DMS79 treated with DMSO at 0.1 percent for 48 hours (cell line): ENCODE measurements at regions not wholly inside any gene's neighbourhood (a gene's known extent, or its start where the extent isn't known, plus 50 kb on each side); places are given as distances from the start of the nearest gene placed in this dataset.
"Not testable (repeated sequence)": the region's sequence is repeated elsewhere in the genome, so short reads cannot be mapped to it uniquely, and the experiment has no call there.

Source experiments
- DNase-seq: peaks from one replicate; lab custom pipeline; 2025; lab: John Stamatoyannopoulos, UW

DNA sequence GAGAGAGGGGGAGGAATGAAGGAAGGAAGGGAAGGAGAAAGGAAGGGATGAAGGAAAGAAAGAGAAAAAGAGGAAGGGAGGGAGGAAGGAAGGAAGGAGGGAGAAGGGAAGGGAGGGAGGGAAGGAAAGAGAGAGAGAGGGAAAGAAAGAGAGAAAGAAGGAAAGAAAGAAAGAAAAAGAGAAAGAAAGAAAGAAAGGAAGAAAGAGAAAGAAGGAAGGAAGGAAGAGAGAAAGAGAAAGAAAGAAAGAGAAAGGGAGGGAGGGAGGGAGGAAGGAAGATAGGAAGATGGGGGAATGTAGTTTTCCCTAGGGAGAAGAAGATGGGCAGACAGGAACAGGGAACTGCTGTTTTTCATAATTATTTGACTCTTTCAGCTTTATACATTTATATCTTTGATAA lies 115.1 kb upstream of the CXADR start:
- DNase-seq = no peak

DNA sequence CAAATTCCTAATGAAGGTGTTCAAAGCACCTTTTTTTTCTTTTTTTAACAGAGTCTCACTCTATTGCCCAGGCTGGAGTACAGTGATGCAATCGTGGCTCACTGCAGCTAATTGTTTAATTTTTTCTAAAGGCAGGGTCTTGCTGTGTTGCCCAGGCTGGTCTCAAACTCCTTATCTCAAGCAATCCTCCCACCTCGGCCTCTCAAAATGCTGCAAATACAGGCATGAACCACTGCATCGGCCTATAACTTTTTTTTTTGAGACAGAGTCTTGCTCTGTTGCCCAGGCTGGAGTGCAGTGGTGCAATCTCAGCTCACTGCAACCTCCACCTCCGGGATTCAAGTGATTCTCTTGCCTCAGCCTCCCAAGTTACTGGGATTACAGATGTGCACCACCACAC lies 113.9 kb upstream of the CXADR start:
- DNase-seq = not testable (repeated sequence)

DNA sequence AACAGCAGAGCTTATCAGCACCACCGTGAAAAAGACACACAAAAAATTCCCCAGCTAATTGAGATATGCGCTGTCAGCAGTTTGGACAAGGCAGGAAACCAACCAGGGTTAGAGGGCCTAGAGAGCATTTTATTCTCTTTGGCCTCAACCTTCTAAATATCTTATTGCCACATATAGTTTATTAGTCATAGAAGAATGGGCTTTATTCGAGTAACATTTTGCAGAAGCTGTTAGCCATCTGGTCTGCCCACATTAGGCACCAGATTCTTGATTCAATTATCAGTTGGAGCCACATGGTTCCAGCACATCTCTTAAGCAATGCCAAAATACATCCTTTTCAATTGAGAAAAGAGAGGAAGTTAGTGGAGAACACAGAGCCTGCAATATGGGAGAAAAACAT lies 109.9 kb upstream of the CXADR start:
- DNase-seq = no peak

DNA sequence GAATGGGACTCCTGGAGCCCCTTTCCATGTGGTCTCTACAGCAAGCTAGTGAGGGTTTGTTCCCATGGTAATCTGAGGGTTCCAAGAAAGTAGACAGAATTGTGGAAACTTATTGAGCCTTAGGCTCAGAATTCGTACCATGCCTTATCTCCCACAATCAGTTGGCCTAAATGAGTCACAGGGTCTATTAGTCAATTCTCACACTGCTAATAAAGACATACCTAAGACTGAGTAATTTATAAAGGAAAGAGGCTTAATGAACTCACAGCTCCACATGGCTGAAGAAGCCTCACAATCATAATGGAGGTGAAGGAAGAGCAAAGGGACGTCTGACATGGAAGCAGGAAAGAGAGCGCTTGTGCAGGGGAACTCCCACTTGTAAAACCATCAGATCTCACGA lies 106.6 kb upstream of the CXADR start:
- no peak for DNase-seq

DNA sequence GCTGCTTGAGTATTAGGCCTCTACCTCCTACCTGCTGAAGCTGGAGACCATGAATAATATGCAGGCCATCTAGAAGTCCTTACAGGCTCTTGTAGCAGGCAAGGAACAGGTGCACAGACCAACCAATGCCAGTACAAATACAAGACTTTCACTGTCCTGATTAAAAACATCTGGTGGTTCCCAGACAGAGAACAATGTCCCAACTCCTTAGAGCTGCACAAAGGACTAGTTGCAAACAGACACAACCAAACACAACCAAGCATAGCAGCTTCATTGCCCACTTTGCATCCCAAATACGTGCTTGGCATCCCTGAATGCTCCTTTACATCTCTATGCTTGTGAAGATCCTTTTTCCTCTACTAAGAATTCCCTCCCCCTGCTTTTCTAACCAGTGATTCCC lies 98.1 kb upstream of the CXADR start:
- no peak for DNase-seq

DNA sequence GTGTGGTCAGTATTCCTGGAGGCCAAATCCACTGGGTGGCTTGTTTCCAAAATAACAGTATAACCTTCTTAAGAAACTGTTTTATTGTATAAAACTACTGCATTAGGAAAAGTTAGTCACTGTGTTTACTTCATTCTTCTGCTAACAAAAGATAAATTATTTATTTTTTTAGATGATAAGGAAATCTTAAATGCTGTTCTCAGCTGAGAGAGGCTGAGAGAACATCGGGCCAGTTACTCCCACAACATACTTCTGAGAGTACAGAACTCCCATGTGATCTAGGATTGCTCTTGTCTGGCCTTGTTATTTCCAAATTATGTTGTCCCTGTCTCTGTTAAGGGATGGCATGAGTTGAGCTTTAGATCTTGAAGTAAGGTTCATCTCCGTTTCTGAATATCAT lies 96.7 kb upstream of the CXADR start:
- DNase-seq = no peak

DNA sequence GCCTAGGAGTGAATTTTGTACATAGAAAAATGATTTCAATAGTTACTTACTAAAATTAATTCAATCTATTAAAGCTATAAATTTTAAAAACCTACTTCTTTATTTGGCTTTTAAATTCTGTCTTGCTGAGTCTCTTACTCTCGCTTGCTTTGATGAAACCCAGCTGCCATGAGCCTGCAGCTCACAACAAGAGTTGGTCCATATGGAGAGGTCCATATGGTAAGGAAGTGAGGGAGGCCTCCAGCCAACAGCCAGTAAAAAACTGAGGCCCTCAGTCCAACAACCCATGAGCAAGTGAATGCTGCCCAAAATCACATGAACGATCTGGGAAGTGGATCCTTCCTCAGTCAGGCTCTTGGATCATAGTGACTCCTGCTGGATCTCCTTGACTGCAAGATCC lies 89.9 kb upstream of the CXADR start:
- no peak for DNase-seq

DNA sequence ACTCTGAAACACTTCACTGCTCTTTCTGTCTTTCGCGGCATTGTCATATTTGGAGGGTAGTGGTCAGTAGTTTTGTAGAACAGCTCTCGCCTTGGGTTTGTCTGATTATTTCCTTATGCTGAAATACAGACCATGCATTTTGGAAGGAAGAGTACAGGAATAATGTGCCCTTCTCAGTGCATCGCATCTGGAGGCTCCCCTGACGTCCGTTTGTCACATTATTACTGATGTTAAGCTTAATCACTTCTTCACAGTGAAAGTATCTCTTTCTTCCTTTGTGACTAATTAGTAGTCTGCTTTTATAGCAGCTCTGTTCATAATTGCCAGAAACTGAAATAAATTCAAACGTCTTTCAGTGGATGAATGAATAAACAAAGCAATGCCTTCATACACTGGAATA lies 85.7 kb upstream of the CXADR start:
- DNase-seq = no peak

DNA sequence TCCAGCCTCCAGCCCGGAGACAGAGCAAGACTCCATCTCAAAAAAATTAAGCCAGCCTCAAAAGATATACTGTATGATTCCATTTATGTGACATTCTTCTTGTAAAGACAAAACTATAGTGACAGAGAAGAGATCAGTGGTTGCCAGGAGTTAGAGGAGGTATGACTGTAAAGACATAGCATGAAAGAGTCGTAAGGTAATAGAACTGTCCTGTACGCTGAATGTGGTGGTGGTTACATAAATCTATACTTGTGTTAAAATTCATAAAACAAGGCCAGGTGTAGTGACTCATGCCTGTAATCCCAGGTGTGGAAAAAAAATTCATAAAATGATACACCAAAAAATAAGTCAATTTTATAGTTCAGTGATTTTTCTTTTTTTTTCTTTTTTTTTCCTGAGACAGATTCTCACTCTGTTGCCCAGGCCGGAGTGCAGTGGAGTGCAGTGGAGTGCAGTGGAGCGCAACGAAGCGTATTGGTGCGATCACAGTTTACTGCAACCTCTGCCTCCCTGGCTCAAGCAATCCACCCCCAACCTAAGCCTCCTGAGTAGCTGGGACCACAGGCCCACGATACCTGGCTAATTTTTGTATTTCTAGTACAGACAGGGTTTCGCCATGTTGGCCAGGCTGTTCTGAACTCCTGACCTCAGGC lies 84.9 kb upstream of the CXADR start:
- DNase-seq = peak; percentile 85

DNA sequence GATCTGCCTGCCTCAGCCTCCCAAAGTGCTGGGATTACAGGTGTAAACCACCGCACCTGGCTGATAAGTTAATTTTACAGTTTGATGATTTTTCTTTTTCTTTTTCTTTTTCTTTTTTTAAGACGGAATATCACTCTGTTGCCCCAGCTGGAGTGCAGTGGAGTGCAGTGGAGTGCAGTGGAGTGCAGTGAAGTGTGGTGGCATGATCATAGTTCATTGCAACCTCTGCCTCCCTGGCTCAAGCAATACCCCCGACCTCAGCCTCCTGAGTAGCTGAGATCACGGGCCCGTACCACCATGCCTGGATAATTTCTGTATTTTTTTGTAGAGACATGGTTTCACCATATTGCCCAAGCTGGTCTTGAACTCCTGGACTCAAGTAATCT lies 84.4 kb upstream of the CXADR start:
- DNase-seq = peak; percentile 64

DNA sequence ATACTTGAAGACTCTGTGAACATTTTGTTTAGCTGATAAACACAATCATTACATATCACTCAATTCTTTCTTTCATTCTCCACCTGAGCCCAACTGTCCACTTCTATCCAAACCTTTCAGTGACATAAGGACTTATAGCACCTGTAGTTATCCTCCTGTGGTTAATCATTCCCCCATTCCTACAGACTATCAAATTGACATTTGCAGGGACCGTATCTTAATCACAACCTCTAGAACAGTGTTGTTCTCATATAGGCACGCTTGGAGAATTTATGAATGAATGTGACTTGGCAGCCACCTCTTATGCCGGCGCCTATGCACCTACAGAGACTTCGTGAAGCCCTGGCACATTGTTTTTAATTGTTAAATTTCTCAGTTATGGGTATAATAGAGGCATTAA lies 83.9 kb upstream of the CXADR start:
- DNase-seq = peak; percentile 21

DNA sequence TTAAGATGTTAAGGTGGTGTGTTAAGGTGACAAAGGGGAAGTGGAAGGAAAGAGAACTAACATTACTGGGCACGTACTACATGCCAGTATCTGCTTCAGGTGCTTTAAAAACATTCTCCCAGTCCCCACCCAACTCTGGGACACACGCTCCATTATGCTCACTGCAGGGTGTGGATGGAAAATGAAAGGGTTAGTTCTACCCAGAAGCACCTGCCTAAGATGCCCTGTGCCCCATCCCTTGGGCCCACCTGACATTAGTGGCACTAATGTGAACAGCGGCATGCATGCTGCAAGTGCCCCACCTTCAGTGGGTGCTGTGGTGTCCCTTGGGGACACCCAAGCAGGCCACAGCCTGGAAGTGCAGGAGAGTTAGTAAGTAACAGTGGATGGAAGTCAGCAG lies 82.9 kb upstream of the CXADR start:
- DNase-seq = no peak

DNA sequence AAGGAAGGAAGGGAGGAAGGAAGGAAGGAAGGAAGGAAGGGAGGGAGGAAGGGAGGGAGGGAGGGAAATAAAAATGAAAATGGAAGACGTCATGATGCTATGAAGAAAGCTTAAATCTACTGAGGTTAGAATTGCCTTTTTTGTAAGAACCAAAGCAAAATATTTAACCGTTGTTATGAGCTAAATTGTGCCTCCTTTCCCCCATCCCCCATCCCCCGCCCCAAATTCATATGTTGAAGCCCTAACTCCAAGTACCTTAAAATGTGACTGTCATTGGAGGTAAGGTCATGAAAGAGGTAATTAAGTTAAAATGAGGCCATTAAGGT lies 80.1 kb upstream of the CXADR start:
- DNase-seq = no peak

DNA sequence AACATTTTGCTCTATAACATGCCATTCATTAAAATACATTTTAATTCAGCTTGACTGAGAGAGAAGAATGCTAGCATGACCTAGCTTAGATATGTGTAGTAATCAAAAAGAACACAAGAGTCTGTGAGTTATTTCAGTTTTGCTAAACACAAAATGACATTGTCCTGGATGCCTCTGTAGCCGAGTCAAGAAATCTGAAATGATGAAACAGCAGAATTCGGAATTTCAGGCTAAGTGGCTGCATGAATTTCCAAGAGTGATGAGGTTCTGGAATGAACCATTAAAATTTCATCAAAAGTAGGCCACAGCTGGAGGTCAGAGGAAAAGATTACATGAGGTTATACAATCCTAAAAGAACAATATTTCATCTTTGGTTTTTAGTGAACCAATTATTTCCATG lies 79.1 kb upstream of the CXADR start:
- no peak for DNase-seq

DNA sequence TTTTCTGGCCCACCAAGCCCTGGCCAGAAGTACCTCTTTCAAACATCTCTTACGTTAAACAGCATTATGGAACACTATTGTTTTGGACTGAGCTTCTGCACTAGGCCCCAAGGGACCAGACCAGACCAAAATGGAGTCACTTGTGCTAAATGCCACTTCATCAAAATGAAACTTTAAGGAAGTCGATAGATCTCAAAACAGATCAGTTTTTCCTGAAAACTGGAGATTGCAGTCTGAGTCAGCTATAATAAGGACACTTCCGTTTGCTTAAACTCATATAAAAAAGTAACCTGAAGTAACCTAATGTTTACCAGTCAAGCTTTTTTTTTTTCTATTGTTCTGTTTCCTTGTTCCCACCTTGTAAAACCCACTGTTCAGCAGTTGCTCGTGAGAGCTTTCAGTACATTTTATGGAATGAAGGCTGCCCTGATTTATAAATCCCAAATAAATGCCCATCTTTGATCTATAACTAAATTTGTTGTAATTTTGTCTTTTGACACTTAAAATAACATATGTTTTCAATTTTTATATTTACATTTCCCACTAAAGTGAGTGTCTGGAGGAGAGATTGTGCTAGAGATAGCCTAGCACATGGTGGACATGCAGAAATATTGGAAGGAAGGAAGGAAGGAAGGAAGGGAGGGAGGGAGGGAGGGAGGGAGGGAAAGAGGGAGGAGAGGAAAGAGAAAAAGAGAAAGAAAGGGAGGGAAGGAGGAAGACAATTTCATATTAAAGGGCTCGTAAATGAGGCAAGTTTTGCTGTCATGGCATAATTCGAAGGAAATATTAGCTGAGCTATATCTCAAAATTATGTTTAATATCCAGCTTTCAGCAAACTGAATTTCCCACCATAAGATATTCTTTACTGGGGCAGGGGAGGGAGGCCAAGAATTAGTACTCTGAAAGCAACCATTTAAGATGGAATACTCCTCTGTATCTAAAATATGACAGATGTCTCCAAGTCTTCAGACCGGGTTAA lies 77.0 kb upstream of the CXADR start:
- no peak for DNase-seq

DNA sequence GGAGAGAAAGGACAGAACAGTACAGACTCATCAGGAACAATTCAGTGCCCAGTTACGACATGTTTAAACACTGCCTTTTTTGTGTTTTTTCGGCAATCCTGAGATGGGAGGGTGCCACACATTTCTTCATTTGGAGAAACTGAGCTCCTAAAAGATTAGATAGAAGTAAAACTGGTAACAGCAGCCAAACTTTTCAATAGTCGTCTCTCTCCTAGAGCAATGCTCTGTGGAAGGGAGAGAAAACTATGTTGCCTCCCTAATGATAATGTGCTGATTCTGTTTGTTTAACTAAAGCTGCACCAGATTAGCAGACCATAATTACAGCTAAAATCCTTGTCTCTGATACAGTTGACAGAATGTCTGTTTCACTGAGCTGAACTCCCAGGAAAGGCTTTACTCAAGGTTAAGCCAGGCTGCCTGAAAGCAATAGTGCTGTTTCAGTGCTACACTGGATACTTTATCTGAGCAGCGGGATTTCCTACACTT lies 76.2 kb upstream of the CXADR start:
- no peak for DNase-seq

DNA sequence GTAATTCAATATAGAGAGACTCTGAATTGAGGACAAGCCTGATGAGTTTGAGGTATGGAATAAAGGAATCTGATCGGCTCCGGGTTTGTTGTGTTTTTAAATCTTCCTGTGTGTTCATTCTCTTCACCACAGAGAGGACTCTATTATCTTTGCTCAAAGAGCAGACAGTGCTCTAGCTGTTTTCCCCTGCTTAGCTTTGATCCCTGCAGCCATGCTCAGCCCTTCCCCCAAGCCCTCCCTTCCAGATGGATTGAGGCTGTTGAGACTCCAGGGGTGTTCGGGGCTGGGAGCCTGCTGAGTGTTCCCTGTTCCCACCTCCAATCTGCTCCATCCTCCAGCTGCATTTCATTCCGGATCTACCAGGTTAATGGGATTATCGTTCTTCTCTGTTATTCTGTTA lies 74.2 kb upstream of the CXADR start:
- DNase-seq = no peak

DNA sequence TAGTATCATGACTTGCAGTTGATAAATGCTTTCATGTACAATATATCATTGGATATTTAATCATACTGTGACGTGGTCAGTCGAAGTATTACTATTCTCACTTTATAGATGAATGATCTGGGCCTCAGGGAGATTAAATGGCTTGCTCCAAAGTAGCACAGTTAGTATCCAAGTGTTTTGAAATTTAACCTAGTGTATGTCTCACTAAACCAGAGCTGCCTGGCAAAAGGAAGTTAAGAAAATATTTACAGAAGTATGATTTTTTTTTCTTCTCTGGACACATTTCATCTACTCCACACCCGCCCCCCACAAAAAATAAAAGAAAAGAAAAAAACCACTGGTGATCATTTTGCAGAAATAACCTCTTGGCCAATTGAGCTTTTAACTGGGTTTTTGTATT lies 71.9 kb upstream of the CXADR start:
- no peak for DNase-seq

DNA sequence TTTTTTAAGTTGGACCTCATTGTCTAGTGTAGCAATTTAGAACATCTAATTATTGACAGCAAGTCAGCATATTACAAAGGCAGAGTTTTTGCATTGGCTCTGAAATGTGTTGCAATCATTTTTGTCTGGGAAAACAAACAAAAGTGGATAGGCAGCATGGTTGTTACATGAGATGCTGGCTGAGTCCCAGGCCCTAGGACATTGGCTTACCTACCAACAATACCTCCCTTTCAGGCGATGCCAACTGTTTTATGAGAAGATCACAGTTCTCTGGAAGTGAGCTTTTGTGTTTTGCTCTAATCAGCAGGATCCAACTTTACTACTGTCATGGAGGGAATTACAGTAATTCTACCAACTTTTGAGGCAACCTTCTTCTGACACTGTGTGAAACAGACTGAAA lies 71.5 kb upstream of the CXADR start:
- DNase-seq = peak; percentile 30

DNA sequence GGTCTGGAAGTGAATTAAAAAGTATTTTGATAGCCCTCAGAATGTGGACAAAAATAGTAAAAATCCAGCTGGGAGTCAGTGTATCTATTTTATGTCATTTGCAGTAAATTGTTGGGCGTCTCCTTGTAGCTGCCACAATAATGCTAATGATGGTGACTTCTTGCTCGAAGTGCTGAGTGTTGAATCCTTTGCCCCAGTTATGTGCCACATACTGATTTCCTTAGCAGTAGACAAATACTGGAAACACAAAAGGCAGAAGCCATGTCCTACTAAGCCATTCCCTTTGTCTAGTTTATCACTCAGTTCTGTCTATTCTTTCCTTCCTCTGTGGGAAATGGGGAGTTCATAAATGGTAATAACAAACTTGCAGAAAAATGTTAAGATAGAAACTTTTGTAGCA lies 70.7 kb upstream of the CXADR start:
- DNase-seq = no peak

DNA sequence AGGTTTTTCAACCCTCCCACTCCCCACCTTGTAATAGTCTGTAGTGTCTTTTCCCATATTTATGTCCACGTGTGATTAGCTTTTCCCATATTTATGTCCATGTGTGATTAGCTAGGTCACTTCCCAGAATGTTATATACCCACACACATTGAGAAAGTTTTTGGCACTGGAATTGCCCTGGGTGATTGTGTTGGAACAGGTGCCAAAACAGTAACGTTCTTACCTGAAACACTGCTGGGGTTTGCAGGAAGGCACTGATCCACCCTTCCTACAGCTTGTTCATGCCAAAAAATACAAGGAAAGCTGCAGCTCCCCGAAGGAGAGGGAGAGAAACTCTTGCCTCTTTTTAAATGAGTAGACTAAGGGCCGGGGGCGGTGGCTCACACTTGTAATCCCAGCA lies 68.0 kb upstream of the CXADR start:
- DNase-seq = no peak

DNA sequence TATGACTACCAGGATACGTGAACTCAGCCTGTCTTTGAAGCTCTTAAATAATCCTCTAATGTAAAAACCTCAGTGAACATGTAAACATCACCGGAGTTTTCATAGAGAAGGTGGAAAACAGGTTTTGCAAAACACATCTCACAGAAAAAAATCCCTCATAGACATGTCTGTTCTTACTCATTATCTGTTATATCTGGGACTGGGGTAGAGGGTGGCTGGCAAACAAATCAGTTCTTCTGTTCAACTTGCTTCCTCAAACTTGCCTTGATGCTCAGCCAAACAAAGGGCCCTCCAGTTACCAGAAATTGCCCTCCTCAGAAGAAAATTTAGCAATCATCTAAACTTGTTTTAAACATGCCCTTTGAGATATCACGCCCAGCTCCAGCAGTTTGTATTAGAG lies 66.1 kb upstream of the CXADR start:
- DNase-seq = no peak

DNA sequence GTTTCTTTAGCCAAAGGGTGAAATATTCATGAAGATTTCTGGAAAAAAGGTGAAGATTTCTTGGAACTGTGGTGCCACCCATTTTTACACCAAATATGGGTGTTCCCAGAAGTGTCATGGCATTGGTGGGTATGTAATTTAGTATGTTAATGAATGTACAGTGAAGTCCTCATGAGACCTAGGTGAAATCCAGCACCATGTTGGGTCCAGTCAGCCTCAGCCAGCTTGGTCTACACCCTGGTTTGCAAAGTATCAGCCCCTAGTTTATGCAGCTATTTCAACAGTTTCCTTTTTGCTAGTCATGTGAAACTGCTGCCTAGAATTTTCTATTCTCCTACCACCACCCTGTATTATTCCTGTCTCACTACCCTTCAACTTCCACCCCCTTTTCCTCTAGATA lies 63.1 kb upstream of the CXADR start:
- DNase-seq = no peak
